ENCODE measurements at regions not wholly inside any gene's neighbourhood (a gene's known extent, or its start where the extent isn't known, plus 50 kb on each side); places are given as distances from the start of the nearest gene placed in this dataset.

DNA sequence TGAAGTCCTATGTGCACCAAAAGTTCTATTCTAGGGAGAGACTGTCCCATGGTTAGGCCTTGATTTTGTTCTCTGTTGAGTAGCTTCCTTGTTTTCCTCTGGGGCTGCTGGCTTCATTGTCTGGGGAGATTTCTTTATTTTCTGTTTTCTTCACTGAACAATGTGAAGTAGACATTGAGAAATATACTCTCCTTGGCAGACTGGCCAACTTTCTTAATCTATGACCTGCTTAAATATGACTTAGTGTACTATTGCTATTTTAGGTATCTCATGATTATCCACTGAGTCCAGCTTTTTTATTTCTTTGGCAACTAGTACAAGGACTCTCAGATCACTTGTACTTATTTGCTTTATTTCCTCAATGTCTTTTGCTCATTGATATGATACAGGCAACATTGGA lies 1594.6 kb downstream of the ARAP2 start:
- Histone ChIP-seq H3F3A (ENCODE audit: insufficient read depth, low read length) (no peaks in the 10 kb centered on the region), H3K4me3 (ENCODE audit: low read depth, low read length, poor library complexity, severe bottlenecking) (no peak overlapping the region), H3K9me2 (ENCODE audit: low read depth, low read length) (no peaks in the 10 kb centered on the region; the same call in 1 of the 2 replicates), H3K9ac (ENCODE audit: low read length) (no peak overlapping the region), H3K4me1 (ENCODE audit: insufficient read depth, low read length, severe bottlenecking) (no peaks in the 10 kb centered on the region), H3K4me2 (ENCODE audit: low read length) (no peak overlapping the region), H3K27ac (ENCODE audit: low read depth, low read length, poor library complexity, severe bottlenecking) (no peak overlapping the region), H3K9me3 (ENCODE audit: low read length) (no peaks in the 10 kb centered on the region), H4K20me1 (ENCODE audit: insufficient read depth, low read length) (no peaks in the 10 kb centered on the region), H3K27me3 (ENCODE audit: insufficient read depth, low read length) (no peaks in the 10 kb centered on the region), H2AFZ (ENCODE audit: low read length) (no peak overlapping the region), H3K36me3 (ENCODE audit: insufficient read depth, low read length) (no peaks in the 10 kb centered on the region), H3K79me2 (ENCODE audit: insufficient read depth, low read length) (no peaks in the 10 kb centered on the region)
- TF ChIP-seq EZH2 (IDR thresholded peaks at IDR 0.05; ENCODE audit: borderline replicate concordance, low read length) = no peak
- TF ChIP-seq, protein P1, sequence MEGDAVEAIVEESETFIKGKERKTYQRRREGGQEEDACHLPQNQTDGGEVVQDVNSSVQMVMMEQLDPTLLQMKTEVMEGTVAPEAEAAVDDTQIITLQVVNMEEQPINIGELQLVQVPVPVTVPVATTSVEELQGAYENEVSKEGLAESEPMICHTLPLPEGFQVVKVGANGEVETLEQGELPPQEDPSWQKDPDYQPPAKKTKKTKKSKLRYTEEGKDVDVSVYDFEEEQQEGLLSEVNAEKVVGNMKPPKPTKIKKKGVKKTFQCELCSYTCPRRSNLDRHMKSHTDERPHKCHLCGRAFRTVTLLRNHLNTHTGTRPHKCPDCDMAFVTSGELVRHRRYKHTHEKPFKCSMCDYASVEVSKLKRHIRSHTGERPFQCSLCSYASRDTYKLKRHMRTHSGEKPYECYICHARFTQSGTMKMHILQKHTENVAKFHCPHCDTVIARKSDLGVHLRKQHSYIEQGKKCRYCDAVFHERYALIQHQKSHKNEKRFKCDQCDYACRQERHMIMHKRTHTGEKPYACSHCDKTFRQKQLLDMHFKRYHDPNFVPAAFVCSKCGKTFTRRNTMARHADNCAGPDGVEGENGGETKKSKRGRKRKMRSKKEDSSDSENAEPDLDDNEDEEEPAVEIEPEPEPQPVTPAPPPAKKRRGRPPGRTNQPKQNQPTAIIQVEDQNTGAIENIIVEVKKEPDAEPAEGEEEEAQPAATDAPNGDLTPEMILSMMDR (IDR thresholded peaks at IDR 0.05; ENCODE audit: low read length) = no peak

DNA sequence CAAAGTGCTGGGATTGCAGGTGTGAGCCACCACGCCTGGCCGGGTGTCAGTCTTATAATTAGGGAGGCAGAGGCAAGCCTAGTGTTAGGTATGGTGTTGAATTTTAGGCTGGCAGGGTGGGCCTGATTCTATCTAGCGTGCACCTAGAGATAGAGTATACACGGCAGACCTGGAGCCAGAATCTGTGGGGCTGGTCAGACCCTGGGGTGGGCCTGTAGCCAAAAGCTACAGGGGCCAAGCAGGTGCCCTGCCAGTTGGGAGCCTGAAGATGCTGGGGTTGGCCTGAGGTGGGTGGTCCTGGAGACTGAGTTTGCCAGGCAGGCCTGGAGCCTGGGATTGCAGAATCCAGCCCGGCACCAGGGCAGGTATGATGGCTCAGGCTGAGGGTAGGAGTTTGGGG lies 1580.3 kb downstream of the ARAP2 start:
- Histone ChIP-seq H3K9me3 (ENCODE audit: low read length) (no peaks in the 10 kb centered on the region), H3K4me2 (ENCODE audit: low read length) (no peak overlapping the region), H2AFZ (ENCODE audit: low read length) (no peak overlapping the region), H3K79me2 (ENCODE audit: insufficient read depth, low read length) (no peaks in the 10 kb centered on the region), H3F3A (ENCODE audit: insufficient read depth, low read length) (no peaks in the 10 kb centered on the region), H4K20me1 (ENCODE audit: insufficient read depth, low read length) (no peaks in the 10 kb centered on the region), H3K9ac (ENCODE audit: low read length) (no peak overlapping the region), H3K36me3 (ENCODE audit: insufficient read depth, low read length) (no peaks in the 10 kb centered on the region), H3K27ac (ENCODE audit: low read depth, low read length, poor library complexity, severe bottlenecking) (no peak overlapping the region), H3K27me3 (ENCODE audit: insufficient read depth, low read length) (no peaks in the 10 kb centered on the region), H3K4me1 (ENCODE audit: insufficient read depth, low read length, severe bottlenecking) (no peaks in the 10 kb centered on the region), H3K9me2 (ENCODE audit: low read depth, low read length) (no peaks in the 10 kb centered on the region), H3K4me3 (ENCODE audit: low read depth, low read length, poor library complexity, severe bottlenecking) (no peak overlapping the region)
- no peak for TF ChIP-seq EZH2 (IDR thresholded peaks at IDR 0.05; ENCODE audit: borderline replicate concordance, low read length)
- TF ChIP-seq, protein P1 (IDR thresholded peaks at IDR 0.05; ENCODE audit: low read length) = no peak

DNA sequence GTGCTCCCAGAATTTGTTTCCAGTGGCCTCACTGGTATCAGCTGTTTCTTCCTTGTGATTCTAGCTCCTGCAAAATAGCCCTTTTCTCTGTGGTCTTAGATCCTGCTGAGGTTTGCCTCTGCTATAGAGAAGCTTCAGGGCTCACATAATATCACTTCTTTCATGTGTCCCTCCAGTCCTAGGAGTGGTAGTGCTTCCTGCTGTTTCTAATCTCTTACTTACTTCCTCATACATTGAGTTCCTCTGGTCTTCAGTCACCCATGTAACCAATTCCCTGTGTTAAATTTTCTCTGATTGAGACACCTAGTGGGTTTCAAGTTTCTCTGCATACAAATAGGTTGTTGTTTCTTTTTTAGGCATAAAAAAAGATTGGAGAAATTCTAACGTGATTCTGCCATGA lies 1567.9 kb downstream of the ARAP2 start:
- no peak overlapping the region for H3K4me2 ChIP-seq (ENCODE audit: low read length)
- no peaks in the 10 kb centered on the region for H3K9me3 ChIP-seq (ENCODE audit: low read length)
- no peaks in the 10 kb centered on the region for H3K27me3 ChIP-seq (ENCODE audit: insufficient read depth, low read length)
- no peak overlapping the region for H2AFZ ChIP-seq (ENCODE audit: low read length)
- H3F3A ChIP-seq (ENCODE audit: insufficient read depth, low read length) = no peaks in the 10 kb centered on the region
- H3K79me2 ChIP-seq (ENCODE audit: insufficient read depth, low read length) = no peaks in the 10 kb centered on the region
- H4K20me1 ChIP-seq (ENCODE audit: insufficient read depth, low read length) = no peaks in the 10 kb centered on the region
- H3K27ac ChIP-seq (ENCODE audit: low read depth, low read length, poor library complexity, severe bottlenecking) = no peak overlapping the region
- no peak overlapping the region for H3K9ac ChIP-seq (ENCODE audit: low read length)
- no peaks in the 10 kb centered on the region for H3K9me2 ChIP-seq (ENCODE audit: low read depth, low read length)
- H3K4me1 ChIP-seq (ENCODE audit: insufficient read depth, low read length, severe bottlenecking) = no peaks in the 10 kb centered on the region
- H3K4me3 ChIP-seq (ENCODE audit: low read depth, low read length, poor library complexity, severe bottlenecking) = no peak overlapping the region
- H3K36me3 ChIP-seq (ENCODE audit: insufficient read depth, low read length) = no peaks in the 10 kb centered on the region
- no peak for TF ChIP-seq EZH2 (IDR thresholded peaks at IDR 0.05; ENCODE audit: borderline replicate concordance, low read length)
- TF ChIP-seq, protein P1 (IDR thresholded peaks at IDR 0.05; ENCODE audit: low read length) = no peak

All from OCI-LY1 (cell line).